ENCODE measurements at regions not wholly inside any gene's neighbourhood (a gene's known extent, or its start where the extent isn't known, plus 50 kb on each side); places are given as distances from the start of the nearest gene placed in this dataset.

DNA sequence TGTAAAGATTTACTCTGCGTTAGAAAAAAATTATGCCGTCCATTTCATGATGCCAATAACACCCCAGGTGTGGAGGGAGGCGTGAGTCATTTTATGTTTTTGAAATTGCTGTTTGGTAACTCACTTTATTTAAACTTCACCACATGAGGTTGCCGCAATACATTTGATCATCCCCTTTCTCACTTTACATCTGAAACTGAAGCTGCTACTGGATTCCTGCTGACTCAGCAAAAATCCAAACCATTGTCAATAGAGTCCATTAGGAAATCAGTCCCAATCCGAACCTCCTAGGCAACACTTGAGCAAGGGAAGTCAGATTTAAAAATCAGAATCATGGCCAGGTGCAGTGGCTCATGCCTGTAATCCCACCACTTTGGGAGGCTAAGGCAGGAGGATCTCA lies 136.6 kb upstream of the SVIL start:
- TF ChIP-seq POLR2A (IDR thresholded peaks at IDR 0.05) (no peak), CTCF (IDR thresholded peaks at IDR 0.05) (no peak)
